ENCODE measurements at regions not wholly inside any gene's neighbourhood (a gene's known extent, or its start where the extent isn't known, plus 50 kb on each side); places are given as distances from the start of the nearest gene placed in this dataset.
"Not testable (repeated sequence)": the region's sequence is repeated elsewhere in the genome, so short reads cannot be mapped to it uniquely, and the experiment has no call there.

GRCh38 chr11:49499117-49499516 lies 290.7 kb upstream of the FOLH1 start:
- no peak for DNase-seq (ENCODE audit: low spot score)
- in situ Hi-C loops (cut with MboI; ENCODE audit: low sequenced_read_pairs, unreplicated experiment), result no loop called here
- no peak for TF ChIP-seq CTCF (IDR thresholded peaks at IDR 0.05; ENCODE audit: borderline replicate concordance, control extremely low read depth, extremely low read depth, insufficient read depth, missing control alignments)

GRCh38 chr11:49505231-49505630 lies 296.8 kb upstream of the FOLH1 start:
- no peak for TF ChIP-seq CTCF (IDR thresholded peaks at IDR 0.05; ENCODE audit: borderline replicate concordance, control extremely low read depth, extremely low read depth, insufficient read depth, missing control alignments)
- DNase-seq (ENCODE audit: low spot score), result no peak
- in situ Hi-C loops (cut with MboI; ENCODE audit: low sequenced_read_pairs, unreplicated experiment), result no loop called here

- peak; percentile 54 for TF ChIP-seq CTCF (IDR thresholded peaks at IDR 0.05; ENCODE audit: borderline replicate concordance, control extremely low read depth, extremely low read depth, insufficient read depth, missing control alignments)
- in situ Hi-C loops (cut with MboI; ENCODE audit: low sequenced_read_pairs, unreplicated experiment), result not testable (repeated sequence)
Measured at GRCh38 chr11:49526240-49526829, 317.9 kb upstream of the FOLH1 start.

GRCh38 chr11:49533204-49533603 lies 324.8 kb upstream of the FOLH1 start:
- no peak for TF ChIP-seq CTCF (IDR thresholded peaks at IDR 0.05; ENCODE audit: borderline replicate concordance, control extremely low read depth, extremely low read depth, insufficient read depth, missing control alignments)
- in situ Hi-C loops (cut with MboI; ENCODE audit: low sequenced_read_pairs, unreplicated experiment), result no loop called here
- DNase-seq (ENCODE audit: low spot score), result no peak

More at GRCh38 chr11:49526240-49526829, 317.9 kb upstream of the FOLH1 start:
- not testable (repeated sequence) for DNase-seq (ENCODE audit: low spot score)

GRCh38 chr11:49538927-49539326 lies 330.5 kb upstream of the FOLH1 start:
- in situ Hi-C loops (cut with MboI; ENCODE audit: low sequenced_read_pairs, unreplicated experiment); DNase-seq (ENCODE audit: low spot score): not testable (repeated sequence)

GRCh38 chr11:49558261-49558847 lies 350.0 kb upstream of the FOLH1 start:
- in situ Hi-C loops (cut with MboI; ENCODE audit: low sequenced_read_pairs, unreplicated experiment); DNase-seq (ENCODE audit: low spot score): not testable (repeated sequence)

GRCh38 chr11:49560593-49560992 lies 352.2 kb upstream of the FOLH1 start:
- not testable (repeated sequence) for DNase-seq (ENCODE audit: low spot score)

GRCh38 chr11:49561240-49561880 lies 353.0 kb upstream of the FOLH1 start:
- in situ Hi-C loops (cut with MboI; ENCODE audit: low sequenced_read_pairs, unreplicated experiment); DNase-seq (ENCODE audit: low spot score): not testable (repeated sequence)

More at GRCh38 chr11:49560593-49560992, 352.2 kb upstream of the FOLH1 start:
- in situ Hi-C loops (cut with MboI; ENCODE audit: low sequenced_read_pairs, unreplicated experiment), result not testable (repeated sequence)

- DNase-seq (ENCODE audit: low spot score); in situ Hi-C loops (cut with MboI; ENCODE audit: low sequenced_read_pairs, unreplicated experiment): not testable (repeated sequence)
Measured at GRCh38 chr11:49562262-49562661, 353.9 kb upstream of the FOLH1 start.

GRCh38 chr11:49579492-49579891 lies 371.1 kb upstream of the FOLH1 start:
- DNase-seq (ENCODE audit: low spot score); in situ Hi-C loops (cut with MboI; ENCODE audit: low sequenced_read_pairs, unreplicated experiment): not testable (repeated sequence)

- in situ Hi-C loops (cut with MboI; ENCODE audit: low sequenced_read_pairs, unreplicated experiment); DNase-seq (ENCODE audit: low spot score): not testable (repeated sequence)
Measured at GRCh38 chr11:49585495-49585894, 366.7 kb upstream of the OR4C13 start.

- DNase-seq (ENCODE audit: low spot score); in situ Hi-C loops (cut with MboI; ENCODE audit: low sequenced_read_pairs, unreplicated experiment): not testable (repeated sequence)
Measured at GRCh38 chr11:49608892-49609291, 343.3 kb upstream of the OR4C13 start.

- in situ Hi-C loops (cut with MboI; ENCODE audit: low sequenced_read_pairs, unreplicated experiment); DNase-seq (ENCODE audit: low spot score): not testable (repeated sequence)
Measured at GRCh38 chr11:49623872-49624271, 328.3 kb upstream of the OR4C13 start.

All from GM13976 (cell line).